K562 (cell line): ENCODE measurements at regions not wholly inside any gene's neighbourhood (a gene's known extent, or its start where the extent isn't known, plus 50 kb on each side); places are given as distances from the start of the nearest gene placed in this dataset.

Source experiments
- ATF4 ChIP-seq: fragments of 450-650 bp; formaldehyde crosslinking; IDR thresholded peaks from 2 replicates; pipeline ENCODE4 v1.4.0; 2022; ENCODE audit warnings: mild to moderate bottlenecking, moderate library complexity
- FOXJ2 ChIP-seq: fragments of 200-800 bp; sonication (Bioruptor generic); IDR thresholded peaks from 2 replicates; pipeline ENCODE4 v1.6.1; 2016; ENCODE audit warnings: missing genetic modification characterization, missing compliant biosample characterization
- JUND ChIP-seq, 2 experiments: IDR thresholded peaks; 2 replicates in 1 of 2; 3 replicates in 1 of 2; pipeline ENCODE4 v1.6.1; 2011; ENCODE audit warnings: borderline replicate concordance in 2 of 2, low read depth in 2 of 2, low read length in 2 of 2, improper control_type of control experiment in 1 of 2, missing biosample characterization in 1 of 2, missing genetic modification characterization in 1 of 2, missing genetic modification reagents in 1 of 2
- MCM3 ChIP-seq: fragments of 450-650 bp; IDR thresholded peaks from 2 replicates; pipeline ENCODE4 v1.6.1; 2016
- MEF2D ChIP-seq: conservative IDR thresholded peaks from 2 replicates; pipeline ENCODE4 v1.6.1; 2016; ENCODE audit warnings: low read depth, missing genetic modification characterization, missing compliant biosample characterization
- REST ChIP-seq, 2 experiments: fragments of 450-650 bp; formaldehyde crosslinking in 1 of 2; IDR thresholded peaks; 2 replicates each; pipeline versions ENCODE4 v1.4.0 to v1.6.1; 2014 to 2020; ENCODE audit warnings: mild to moderate bottlenecking in 2 of 2, borderline replicate concordance in 1 of 2, low read depth in 1 of 2
- SMAD3 ChIP-seq: fragments of 450-650 bp; formaldehyde crosslinking; conservative IDR thresholded peaks from 2 replicates; pipeline ENCODE4 v1.4.0; 2020; ENCODE audit warnings: mild to moderate bottlenecking
- ZNF174 ChIP-seq: fragments of 250-450 bp; sonication (Bioruptor Pico); IDR thresholded peaks from 2 replicates; pipeline ENCODE4 v1.4.0; 2020; ENCODE audit warnings: mild to moderate bottlenecking
- TF ChIP-seq, protein P1 (sequence below): IDR thresholded peaks from 2 replicates; pipeline ENCODE4 v1.6.1; 2012; ENCODE audit warnings: low read depth, low read length, improper control_type of control experiment, borderline replicate concordance
- TF ChIP-seq, protein P2 (sequence below): fragments of 450-650 bp; formaldehyde crosslinking; conservative IDR thresholded peaks from 2 replicates; pipeline ENCODE4 v1.4.0; 2022; ENCODE audit warnings: mild to moderate bottlenecking, missing genetic modification characterization

- TF ChIP-seq REST (IDR thresholded peaks at IDR 0.05; ENCODE audit: borderline replicate concordance) = no peak
- TF ChIP-seq REST (CRISPR knock-in tag; IDR thresholded peaks at IDR 0.05; ENCODE audit: low read depth) = no peak
- no peak for TF ChIP-seq MCM3
- TF ChIP-seq, protein P1, sequence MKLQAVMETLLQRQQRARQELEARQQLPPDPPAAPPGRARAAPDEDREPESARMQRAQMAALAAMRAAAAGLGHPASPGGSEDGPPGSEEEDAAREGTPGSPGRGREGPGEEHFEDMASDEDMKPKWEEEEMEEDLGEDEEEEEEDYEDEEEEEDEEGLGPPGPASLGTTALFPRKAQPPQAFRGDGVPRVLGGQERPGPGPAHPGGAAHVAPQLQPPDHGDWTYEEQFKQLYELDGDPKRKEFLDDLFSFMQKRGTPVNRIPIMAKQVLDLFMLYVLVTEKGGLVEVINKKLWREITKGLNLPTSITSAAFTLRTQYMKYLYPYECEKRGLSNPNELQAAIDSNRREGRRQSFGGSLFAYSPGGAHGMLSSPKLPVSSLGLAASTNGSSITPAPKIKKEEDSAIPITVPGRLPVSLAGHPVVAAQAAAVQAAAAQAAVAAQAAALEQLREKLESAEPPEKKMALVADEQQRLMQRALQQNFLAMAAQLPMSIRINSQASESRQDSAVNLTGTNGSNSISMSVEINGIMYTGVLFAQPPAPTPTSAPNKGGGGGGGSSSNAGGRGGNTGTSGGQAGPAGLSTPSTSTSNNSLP = no peak
- peak; percentile 86 for TF ChIP-seq JUND (IDR thresholded peaks at IDR 0.05; ENCODE audit: borderline replicate concordance, low read depth, low read length)
- TF ChIP-seq JUND (tag; IDR thresholded peaks at IDR 0.05; ENCODE audit: borderline replicate concordance, low read depth, low read length) = no peak; the same call in 2 of the 3 replicates
- TF ChIP-seq, protein P2, sequence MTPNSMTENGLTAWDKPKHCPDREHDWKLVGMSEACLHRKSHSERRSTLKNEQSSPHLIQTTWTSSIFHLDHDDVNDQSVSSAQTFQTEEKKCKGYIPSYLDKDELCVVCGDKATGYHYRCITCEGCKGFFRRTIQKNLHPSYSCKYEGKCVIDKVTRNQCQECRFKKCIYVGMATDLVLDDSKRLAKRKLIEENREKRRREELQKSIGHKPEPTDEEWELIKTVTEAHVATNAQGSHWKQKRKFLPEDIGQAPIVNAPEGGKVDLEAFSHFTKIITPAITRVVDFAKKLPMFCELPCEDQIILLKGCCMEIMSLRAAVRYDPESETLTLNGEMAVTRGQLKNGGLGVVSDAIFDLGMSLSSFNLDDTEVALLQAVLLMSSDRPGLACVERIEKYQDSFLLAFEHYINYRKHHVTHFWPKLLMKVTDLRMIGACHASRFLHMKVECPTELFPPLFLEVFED = no peak
- TF ChIP-seq ATF4 (CRISPR knock-in tag) = peak; percentile 98
- peak; percentile 75; the same call in 1 of the 2 replicates for TF ChIP-seq MEF2D (tag)
- TF ChIP-seq FOXJ2 = peak; percentile 87; the same call in 1 of the 2 replicates
- TF ChIP-seq SMAD3 = peak; percentile 75
- TF ChIP-seq ZNF174 = no peak
These were observed 448.7 kb upstream of the JARID2 start (continued) for GRCh38 chr6:14796974-14797762.
